Left hindlimb (tissue), 1 donor: ENCODE measurements at regions not wholly inside any gene's neighbourhood (a gene's known extent, or its start where the extent isn't known, plus 50 kb on each side); places are given as distances from the start of the nearest gene placed in this dataset.
"Not testable (repeated sequence)": the region's sequence is repeated elsewhere in the genome, so short reads cannot be mapped to it uniquely, and the experiment has no call there.

Experiments
- DNase-seq: peaks from one replicate; pipeline ENCODE4 v3.0.0-alpha.2; 2018

DNA sequence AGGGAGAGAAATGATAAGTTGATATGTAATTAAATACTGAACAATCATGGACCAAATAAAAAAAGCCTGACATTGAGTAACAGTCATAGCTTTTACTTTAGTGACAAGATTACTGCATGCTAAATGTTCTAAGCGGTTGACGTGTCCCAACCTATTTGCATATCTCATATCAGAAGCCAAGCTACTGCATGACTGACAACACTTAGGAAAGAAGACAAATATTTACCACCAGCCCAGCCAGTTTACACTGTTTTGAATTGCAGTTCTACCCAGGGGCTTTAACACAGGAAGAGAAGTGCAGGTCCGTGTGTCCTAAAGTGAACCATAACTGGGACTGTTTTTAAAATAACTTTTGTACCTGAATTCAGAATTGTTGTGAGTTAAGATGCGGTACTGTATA is 219.9 kb downstream of the PRDM9 start:
- DNase-seq, result no peak

GRCh38 chr5:23730023-23730422 is 222.6 kb downstream of the PRDM9 start:
- no peak for DNase-seq

- DNase-seq, result no peak
Measured at GRCh38 chr5:23740029-23740428, 232.6 kb downstream of the PRDM9 start.

DNA sequence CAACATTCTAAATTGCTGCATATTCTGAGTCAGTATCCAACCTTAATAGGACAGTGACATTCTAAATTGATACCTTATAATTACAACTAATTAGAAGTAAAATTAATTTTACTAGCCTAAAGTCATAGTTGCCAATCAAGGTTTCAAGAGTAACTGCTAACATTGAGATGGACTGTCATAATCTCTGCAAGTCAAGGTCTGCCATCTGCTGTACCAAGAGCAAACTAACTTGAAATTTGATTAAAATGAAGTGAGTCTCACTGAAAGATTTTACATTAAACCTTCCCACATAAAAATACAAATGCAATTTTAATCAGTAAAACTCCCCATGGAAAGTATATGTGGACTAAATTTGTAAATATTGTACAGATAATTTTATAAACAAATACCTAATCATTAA is 235.3 kb downstream of the PRDM9 start:
- no peak for DNase-seq

DNA sequence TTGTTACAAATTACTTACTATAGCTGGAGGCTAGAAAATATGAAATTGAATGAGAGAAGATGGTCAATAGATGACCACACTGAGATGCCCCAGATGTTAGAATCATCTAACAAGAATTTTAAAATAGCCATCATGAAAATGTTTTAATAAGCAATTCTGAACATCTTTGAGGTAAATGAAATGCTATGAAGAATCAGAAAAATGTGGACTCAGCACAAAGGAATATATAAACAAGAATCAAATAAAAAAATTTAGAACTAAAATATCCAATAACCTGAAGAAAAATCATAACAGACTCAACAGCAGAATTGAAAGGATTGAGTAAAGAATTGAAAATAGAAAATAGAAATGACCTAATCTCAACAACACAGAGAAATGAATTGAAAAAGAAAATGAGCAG is 248.5 kb downstream of the PRDM9 start:
- DNase-seq, result no peak

GRCh38 chr5:23756779-23757178 is 249.4 kb downstream of the PRDM9 start:
- DNase-seq, result no peak

- DNase-seq, result no peak
Measured at GRCh38 chr5:23763170-23763569, 255.8 kb downstream of the PRDM9 start.

GRCh38 chr5:23776684-23777083 is 269.3 kb downstream of the PRDM9 start:
- DNase-seq, result no peak

- not testable (repeated sequence) for DNase-seq
Measured at GRCh38 chr5:23800307-23800706, 292.9 kb downstream of the PRDM9 start.

GRCh38 chr5:23820765-23821471 is 313.5 kb downstream of the PRDM9 start:
- DNase-seq, result no peak

DNA sequence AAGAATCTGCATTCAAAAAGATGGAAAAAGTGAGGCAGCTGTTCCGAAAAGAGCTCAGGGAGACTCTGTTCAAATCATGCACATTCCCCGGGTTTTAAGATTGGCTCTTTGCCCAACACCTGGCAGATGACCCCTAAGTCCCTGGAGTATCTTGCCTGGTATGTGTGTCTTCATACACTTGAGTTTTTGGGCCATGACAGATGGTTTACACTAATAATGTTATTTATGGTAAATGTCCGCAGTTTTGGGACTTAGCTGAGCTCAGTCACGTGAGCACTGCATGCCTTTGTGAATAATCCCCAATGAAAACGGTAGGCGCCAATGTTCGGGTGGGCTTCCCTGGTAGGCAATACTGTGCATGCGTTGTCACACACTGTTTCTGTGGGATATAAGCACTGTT is 316.1 kb downstream of the PRDM9 start:
- DNase-seq, result no peak

GRCh38 chr5:23825196-23825595 is 317.8 kb downstream of the PRDM9 start:
- DNase-seq, result no peak

GRCh38 chr5:23840083-23840482 is 332.7 kb downstream of the PRDM9 start:
- DNase-seq, result no peak

GRCh38 chr5:23864786-23865185 is 357.4 kb downstream of the PRDM9 start:
- DNase-seq, result no peak

- no peak for DNase-seq
Measured at GRCh38 chr5:23877847-23878246, 370.4 kb downstream of the PRDM9 start.

DNA sequence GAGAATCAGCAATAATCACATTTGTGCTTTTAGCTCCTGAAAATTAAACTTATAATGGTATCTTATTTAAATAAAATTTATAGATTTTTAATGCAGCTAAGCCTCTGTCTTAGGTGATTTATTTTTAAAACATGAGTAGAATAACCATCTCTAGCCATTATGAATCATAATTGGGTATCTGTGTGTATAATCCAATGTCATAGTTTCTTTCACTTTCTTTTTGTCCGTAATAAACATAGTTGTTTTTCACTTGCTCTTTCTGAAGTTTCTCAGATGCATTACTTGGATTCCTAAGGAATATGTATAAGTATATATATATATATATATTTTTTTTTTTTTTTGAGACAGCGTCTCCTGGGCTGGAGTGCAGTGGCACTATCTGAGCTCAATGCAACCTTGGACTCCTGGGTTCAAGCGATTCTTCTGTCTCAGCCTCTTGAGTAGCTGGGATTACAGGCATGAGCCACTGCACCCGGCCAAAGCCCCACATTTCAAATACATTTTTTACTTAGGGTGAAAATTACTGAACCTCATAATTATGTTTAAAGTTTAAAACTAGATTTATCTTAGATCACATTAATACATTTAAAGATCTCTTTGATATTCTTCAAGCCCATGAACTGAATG is 377.1 kb downstream of the PRDM9 start:
- DNase-seq, result no peak

GRCh38 chr5:23893561-23893960 is 386.2 kb downstream of the PRDM9 start:
- no peak for DNase-seq

DNA sequence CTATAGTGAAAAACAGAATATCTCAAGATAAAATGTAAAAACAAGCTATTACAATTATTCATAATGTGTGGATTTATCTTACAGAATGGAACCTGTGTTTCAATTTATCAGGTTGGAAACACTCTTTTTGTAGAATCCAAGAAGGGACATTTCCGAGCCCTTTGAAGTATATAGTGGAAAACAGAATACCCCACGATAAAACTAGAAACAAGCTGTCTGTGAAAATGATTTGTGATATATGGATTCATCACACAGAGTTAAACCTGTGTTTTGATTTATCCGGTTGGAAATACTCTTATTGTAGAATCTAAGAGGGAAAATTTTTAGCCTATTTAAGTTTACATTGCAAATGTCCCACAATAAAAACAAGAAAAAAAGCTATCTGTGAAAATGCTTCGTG is 388.2 kb downstream of the PRDM9 start:
- DNase-seq, result no peak

GRCh38 chr5:23930985-23931384 is 423.6 kb downstream of the PRDM9 start:
- no peak for DNase-seq

GRCh38 chr5:23951261-23951928 is 444.0 kb downstream of the PRDM9 start:
- not testable (repeated sequence) for DNase-seq

DNA sequence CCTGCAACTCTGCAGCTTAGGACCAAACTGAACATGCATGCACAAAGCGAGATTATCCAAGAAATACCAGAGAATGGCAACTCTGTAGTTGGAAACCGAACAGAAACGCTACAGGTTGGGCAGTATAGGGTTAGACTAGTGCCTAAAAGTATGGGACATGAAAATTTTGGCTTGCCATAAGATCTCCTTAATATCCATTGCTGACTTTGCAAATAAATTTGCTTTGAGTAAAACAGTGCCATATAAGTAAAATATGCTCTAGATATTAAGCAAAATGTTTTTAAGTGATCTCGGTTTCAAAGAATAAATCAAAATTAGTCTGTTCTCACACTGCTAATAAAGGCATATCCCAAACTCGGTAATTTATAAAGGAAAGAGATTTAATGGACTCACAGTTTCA is 456.0 kb downstream of the PRDM9 start:
- DNase-seq, result no peak

- DNase-seq, result no peak
Measured at GRCh38 chr5:23977365-23977764, 470.0 kb downstream of the PRDM9 start.

DNA sequence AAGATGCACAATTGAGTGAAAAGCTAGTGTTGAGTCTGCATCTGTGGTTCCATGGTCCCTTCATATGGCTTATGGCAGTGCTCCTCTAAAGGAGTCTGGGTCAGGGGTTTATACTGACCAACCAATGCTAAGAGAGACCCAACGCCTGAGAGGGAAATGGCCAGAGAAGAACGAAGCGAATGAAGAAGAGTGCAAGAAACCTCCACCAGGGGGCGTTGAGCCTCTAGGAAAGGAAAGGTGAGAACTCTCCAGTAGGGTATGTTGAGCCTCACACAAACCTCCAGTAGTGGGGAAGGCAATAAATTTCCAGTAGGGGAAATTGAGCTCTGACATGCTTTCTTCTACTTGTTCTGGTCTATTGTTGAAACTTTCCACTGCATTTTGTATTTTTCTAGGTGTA is 470.6 kb downstream of the PRDM9 start:
- no peak for DNase-seq

- no peak for DNase-seq
Measured at GRCh38 chr5:23991406-23991805, 484.0 kb downstream of the PRDM9 start.
